ENCODE measurements at regions not wholly inside any gene's neighbourhood (a gene's known extent, or its start where the extent isn't known, plus 50 kb on each side); places are given as distances from the start of the nearest gene placed in this dataset.

DNA sequence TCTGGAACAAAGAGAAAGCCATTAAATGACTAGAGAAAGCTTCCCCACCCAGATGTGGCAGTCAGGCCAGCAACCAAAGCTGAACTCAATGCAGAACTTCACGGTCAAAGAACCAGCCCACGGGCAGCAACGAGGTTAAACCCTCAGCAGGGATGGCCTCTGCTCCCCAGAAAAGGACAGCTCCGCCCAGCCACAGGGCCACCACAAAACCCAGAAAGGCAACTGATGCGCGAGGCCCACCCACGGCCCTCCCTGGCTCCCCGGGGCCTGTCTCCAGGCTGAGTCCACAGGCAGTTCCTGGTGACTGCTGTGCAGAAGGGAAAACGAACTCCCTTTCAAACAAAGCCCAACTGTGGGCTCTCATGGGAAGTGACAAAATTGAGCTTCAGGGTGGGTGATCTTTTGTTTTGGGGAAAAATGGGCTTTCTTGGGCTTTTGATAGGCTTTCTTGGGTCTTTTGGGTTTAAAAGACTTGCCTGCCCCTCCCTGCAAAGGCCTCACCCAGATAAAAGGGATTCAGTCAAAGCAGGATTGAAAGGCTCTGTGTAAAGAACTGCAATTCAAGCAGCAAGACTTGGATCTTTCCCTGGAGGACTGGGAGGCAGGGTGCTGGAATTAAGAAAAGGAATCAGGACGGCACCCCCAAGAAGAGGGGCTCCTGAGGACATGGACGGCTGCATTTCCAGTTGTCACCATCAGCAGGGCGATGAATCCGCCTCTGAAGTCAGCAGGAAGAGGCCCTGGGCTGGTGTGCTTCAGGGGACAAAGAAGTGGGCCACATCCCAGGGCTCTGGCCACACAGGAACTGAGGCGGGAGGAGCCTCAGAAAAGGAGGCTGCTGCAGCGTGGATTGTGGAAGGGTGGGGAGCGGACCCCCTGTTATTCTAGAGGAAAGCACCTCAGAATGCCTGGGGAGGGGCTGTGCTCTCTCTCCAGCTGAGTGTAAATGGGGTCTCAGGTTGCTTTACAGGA lies 209.9 kb downstream of the USP6NL start:
- Histone ChIP-seq H3K9me2 (ENCODE audit: insufficient read depth, low read length) (no peaks in the 10 kb centered on the region), H4K20me1 (ENCODE audit: insufficient read depth, low read length) (no peaks in the 10 kb centered on the region), H3K4me3 (ENCODE audit: low read depth, low read length, poor library complexity, severe bottlenecking) (no peak overlapping the region), H2AFZ (ENCODE audit: low read length) (no peak overlapping the region), H3K27ac (ENCODE audit: low read depth, low read length, poor library complexity, severe bottlenecking) (no peak overlapping the region), H3K36me3 (ENCODE audit: insufficient read depth, low read length) (no peaks in the 10 kb centered on the region), H3K9me3 (ENCODE audit: low read length) (peaks cover 5% of the 10 kb centered on the region; the same call in 1 of the 2 replicates), H3K79me2 (ENCODE audit: insufficient read depth, low read depth, low read length) (no peaks in the 10 kb centered on the region), H3K4me2 (ENCODE audit: low read length) (no peak overlapping the region), H3K4me1 (ENCODE audit: insufficient read depth, low read length, poor library complexity, severe bottlenecking) (peaks cover 7% of the 10 kb centered on the region)
- no peak for DNase-seq (ENCODE audit: low spot score)
- intact Hi-C loops (cut with micrococcal nuclease; ENCODE audit: unreplicated experiment) = no loop called here
- ChIA-PET POLR2A (interaction anchor here (0.9 kb wide), 1 partner anchor 78 kb away, joined by 4 read pairs; no protein-coding TSS in a partner anchor), CTCF (ENCODE audit: unreplicated experiment) (no interaction called here)
- no TSS peak for BruUV-seq (replicated peaks)
- TF ChIP-seq, protein P1, sequence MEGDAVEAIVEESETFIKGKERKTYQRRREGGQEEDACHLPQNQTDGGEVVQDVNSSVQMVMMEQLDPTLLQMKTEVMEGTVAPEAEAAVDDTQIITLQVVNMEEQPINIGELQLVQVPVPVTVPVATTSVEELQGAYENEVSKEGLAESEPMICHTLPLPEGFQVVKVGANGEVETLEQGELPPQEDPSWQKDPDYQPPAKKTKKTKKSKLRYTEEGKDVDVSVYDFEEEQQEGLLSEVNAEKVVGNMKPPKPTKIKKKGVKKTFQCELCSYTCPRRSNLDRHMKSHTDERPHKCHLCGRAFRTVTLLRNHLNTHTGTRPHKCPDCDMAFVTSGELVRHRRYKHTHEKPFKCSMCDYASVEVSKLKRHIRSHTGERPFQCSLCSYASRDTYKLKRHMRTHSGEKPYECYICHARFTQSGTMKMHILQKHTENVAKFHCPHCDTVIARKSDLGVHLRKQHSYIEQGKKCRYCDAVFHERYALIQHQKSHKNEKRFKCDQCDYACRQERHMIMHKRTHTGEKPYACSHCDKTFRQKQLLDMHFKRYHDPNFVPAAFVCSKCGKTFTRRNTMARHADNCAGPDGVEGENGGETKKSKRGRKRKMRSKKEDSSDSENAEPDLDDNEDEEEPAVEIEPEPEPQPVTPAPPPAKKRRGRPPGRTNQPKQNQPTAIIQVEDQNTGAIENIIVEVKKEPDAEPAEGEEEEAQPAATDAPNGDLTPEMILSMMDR (conservative IDR thresholded peaks at IDR 0.05; ENCODE audit: low read length) = no peak
- TF ChIP-seq EZH2phosphoT487 (IDR thresholded peaks at IDR 0.05; ENCODE audit: borderline replicate concordance, low read depth, low read length) = no peak

DNA sequence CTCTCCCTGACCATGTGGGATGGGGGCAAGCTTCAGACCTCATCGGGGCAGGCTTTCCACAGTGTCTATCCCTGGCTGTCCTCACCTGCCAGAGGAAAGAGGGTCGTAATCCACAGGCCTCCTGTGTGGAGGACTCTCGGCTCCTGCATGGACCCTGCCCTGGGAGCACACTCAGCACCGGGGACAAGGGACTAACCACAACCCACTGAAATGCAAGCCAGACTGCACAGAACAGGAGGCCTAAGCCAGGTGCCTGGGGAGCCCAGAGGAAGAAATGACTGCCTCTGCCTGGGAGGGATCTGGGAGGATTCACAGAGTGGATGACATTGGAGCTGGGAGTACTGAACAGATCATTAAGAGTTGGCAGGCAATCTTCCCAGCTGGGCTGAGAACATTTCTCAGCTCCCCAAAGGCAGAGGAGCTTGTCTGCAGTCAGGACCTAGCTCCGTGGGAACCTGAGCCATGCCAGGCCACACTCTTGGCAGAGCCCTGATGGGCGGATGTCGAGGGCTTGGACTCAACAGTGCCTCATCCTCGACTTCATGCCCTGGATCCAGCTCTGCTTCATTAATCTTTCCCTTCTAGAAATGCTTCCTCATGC lies 213.4 kb downstream of the USP6NL start:
- Histone ChIP-seq H3K4me2 (ENCODE audit: low read length) (no peak overlapping the region), H3K4me1 (ENCODE audit: insufficient read depth, low read length, poor library complexity, severe bottlenecking) (peaks cover 4% of the 10 kb centered on the region), H3K9me2 (ENCODE audit: insufficient read depth, low read length) (no peaks in the 10 kb centered on the region), H3K27ac (ENCODE audit: low read depth, low read length, poor library complexity, severe bottlenecking) (no peak overlapping the region), H3K9me3 (ENCODE audit: low read length) (peaks cover 5% of the 10 kb centered on the region; the same call in 1 of the 2 replicates), H3K36me3 (ENCODE audit: insufficient read depth, low read length) (no peaks in the 10 kb centered on the region), H4K20me1 (ENCODE audit: insufficient read depth, low read length) (no peaks in the 10 kb centered on the region), H3K79me2 (ENCODE audit: insufficient read depth, low read depth, low read length) (no peaks in the 10 kb centered on the region), H3K4me3 (ENCODE audit: low read depth, low read length, poor library complexity, severe bottlenecking) (no peak overlapping the region), H2AFZ (ENCODE audit: low read length) (no peak overlapping the region)
- intact Hi-C loops (cut with micrococcal nuclease; ENCODE audit: unreplicated experiment) = no loop called here
- POLR2A ChIA-PET = no interaction called here
- no peak for DNase-seq (ENCODE audit: low spot score)
- TF ChIP-seq, protein P1 (conservative IDR thresholded peaks at IDR 0.05; ENCODE audit: low read length) = no peak
- no peak for TF ChIP-seq EZH2phosphoT487 (IDR thresholded peaks at IDR 0.05; ENCODE audit: borderline replicate concordance, low read depth, low read length)
- CTCF ChIA-PET (ENCODE audit: unreplicated experiment) = no interaction called here
- BruUV-seq (replicated peaks) = no TSS peak
